ENCODE measurements at regions not wholly inside any gene's neighbourhood (a gene's known extent, or its start where the extent isn't known, plus 50 kb on each side); places are given as distances from the start of the nearest gene placed in this dataset.

- TF ChIP-seq, protein P1, sequence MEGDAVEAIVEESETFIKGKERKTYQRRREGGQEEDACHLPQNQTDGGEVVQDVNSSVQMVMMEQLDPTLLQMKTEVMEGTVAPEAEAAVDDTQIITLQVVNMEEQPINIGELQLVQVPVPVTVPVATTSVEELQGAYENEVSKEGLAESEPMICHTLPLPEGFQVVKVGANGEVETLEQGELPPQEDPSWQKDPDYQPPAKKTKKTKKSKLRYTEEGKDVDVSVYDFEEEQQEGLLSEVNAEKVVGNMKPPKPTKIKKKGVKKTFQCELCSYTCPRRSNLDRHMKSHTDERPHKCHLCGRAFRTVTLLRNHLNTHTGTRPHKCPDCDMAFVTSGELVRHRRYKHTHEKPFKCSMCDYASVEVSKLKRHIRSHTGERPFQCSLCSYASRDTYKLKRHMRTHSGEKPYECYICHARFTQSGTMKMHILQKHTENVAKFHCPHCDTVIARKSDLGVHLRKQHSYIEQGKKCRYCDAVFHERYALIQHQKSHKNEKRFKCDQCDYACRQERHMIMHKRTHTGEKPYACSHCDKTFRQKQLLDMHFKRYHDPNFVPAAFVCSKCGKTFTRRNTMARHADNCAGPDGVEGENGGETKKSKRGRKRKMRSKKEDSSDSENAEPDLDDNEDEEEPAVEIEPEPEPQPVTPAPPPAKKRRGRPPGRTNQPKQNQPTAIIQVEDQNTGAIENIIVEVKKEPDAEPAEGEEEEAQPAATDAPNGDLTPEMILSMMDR (IDR thresholded peaks at IDR 0.05), result no peak
- no peak for TF ChIP-seq EZH2 (IDR thresholded peaks at IDR 0.05; ENCODE audit: borderline replicate concordance, insufficient read depth, low read depth, low read length, poor library complexity, severe bottlenecking)
Observed at GRCh38 chr5:3301306-3301705, 294.3 kb upstream of the IRX1 start.
